H9 (cell line): ENCODE measurements at regions not wholly inside any gene's neighbourhood (a gene's known extent, or its start where the extent isn't known, plus 50 kb on each side); places are given as distances from the start of the nearest gene placed in this dataset.

Experiments used
- DNase-seq: peaks from one replicate; pipeline ENCODE4 v3.0.0-alpha.2; 2017
- H2AFZ ChIP-seq: one replicate; pipeline ENCODE4 v1.6.1; 2013; ENCODE audit warnings: mild to moderate bottlenecking, low read length, control low read depth, moderate library complexity
- H2AK5ac ChIP-seq: 2 replicates; pipeline ENCODE4 v1.6.1; 2013; ENCODE audit warnings: low read length, control low read depth, mixed read lengths; ENCODE audit not compliant: insufficient read length
- H2BK120ac ChIP-seq: one replicate; pipeline ENCODE4 v1.6.1; 2013; ENCODE audit warnings: low read depth, mild to moderate bottlenecking, low read length, control low read depth, inconsistent platforms; ENCODE audit not compliant: poor library complexity, severe bottlenecking
- H2BK12ac ChIP-seq: 2 replicates; pipeline ENCODE4 v1.6.1; 2013; ENCODE audit warnings: low read length, control low read depth, mixed read lengths, low read depth; ENCODE audit not compliant: insufficient read length
- H2BK15ac ChIP-seq: 2 replicates; pipeline ENCODE4 v1.6.1; 2013; ENCODE audit warnings: low read depth, low read length, control low read depth
- H2BK20ac ChIP-seq: one replicate; pipeline ENCODE4 v1.6.1; 2013; ENCODE audit warnings: low read depth, mild to moderate bottlenecking, low read length, control low read depth, inconsistent platforms; ENCODE audit not compliant: poor library complexity, severe bottlenecking
- H2BK5ac ChIP-seq: 2 replicates; pipeline ENCODE4 v1.6.1; 2013; ENCODE audit warnings: low read length, control low read depth, mixed read lengths; ENCODE audit not compliant: insufficient read length
- H3K14ac ChIP-seq: 2 replicates; pipeline ENCODE4 v1.6.1; 2013; ENCODE audit warnings: low read length, control low read depth; ENCODE audit not compliant: insufficient read depth
- H3K18ac ChIP-seq: 2 replicates; pipeline ENCODE4 v1.6.1; 2013; ENCODE audit warnings: low read depth, mild to moderate bottlenecking, mixed read lengths, low read length, control low read depth; ENCODE audit not compliant: insufficient read length
- H3K23ac ChIP-seq: 2 replicates; pipeline ENCODE4 v1.6.1; 2013; ENCODE audit warnings: low read length, control low read depth, mixed read lengths, low read depth; ENCODE audit not compliant: insufficient read length
- H3K23me2 ChIP-seq: 2 replicates; pipeline ENCODE4 v1.6.1; 2013; ENCODE audit warnings: low read depth, mild to moderate bottlenecking, mixed read lengths, low read length, control low read depth; ENCODE audit not compliant: insufficient read length, poor library complexity, severe bottlenecking
- H3K27ac ChIP-seq: 2 replicates; pipeline ENCODE4 v1.5.1; 2013; ENCODE audit warnings: low read length, control low read depth, mixed read lengths, low read depth; ENCODE audit not compliant: insufficient read length
- H3K27me3 ChIP-seq: 2 replicates; pipeline ENCODE4 v1.6.1; 2013; ENCODE audit warnings: low read length, control low read depth, inconsistent platforms; ENCODE audit not compliant: insufficient read depth
- H3K4ac ChIP-seq: 2 replicates; pipeline ENCODE4 v1.6.1; 2013; ENCODE audit warnings: low read depth, mild to moderate bottlenecking, control low read depth, inconsistent platforms, low read length, moderate library complexity
- H3K4me1 ChIP-seq: 2 replicates; pipeline ENCODE4 v1.6.1; 2013; ENCODE audit warnings: low read length, control low read depth, inconsistent platforms; ENCODE audit not compliant: insufficient read depth
- H3K4me2 ChIP-seq: 2 replicates; pipeline ENCODE4 v1.6.1; 2013; ENCODE audit warnings: low read length, control low read depth, mixed read lengths; ENCODE audit not compliant: insufficient read length, insufficient read depth
- H3K56ac ChIP-seq: 2 replicates; pipeline ENCODE4 v1.6.1; 2013; ENCODE audit warnings: low read depth, mild to moderate bottlenecking, mixed read lengths, low read length, control low read depth; ENCODE audit not compliant: insufficient read length
- H3K79me1 ChIP-seq: 2 replicates; pipeline ENCODE4 v1.6.1; 2013; ENCODE audit warnings: low read depth, mild to moderate bottlenecking, moderate library complexity, low read length, control low read depth, inconsistent platforms; ENCODE audit not compliant: insufficient read depth, poor library complexity, severe bottlenecking
- H3K79me2 ChIP-seq: 2 replicates; pipeline ENCODE4 v1.6.1; 2013; ENCODE audit warnings: low read length, control low read depth, inconsistent platforms; ENCODE audit not compliant: insufficient read depth
- H3K9ac ChIP-seq: 2 replicates; pipeline ENCODE4 v1.6.1; 2013; ENCODE audit warnings: low read length, control low read depth, mixed read lengths; ENCODE audit not compliant: insufficient read length; ENCODE audit errors: extremely low read depth
- H3K9me3 ChIP-seq: one replicate; pipeline ENCODE4 v1.6.1; 2013; ENCODE audit warnings: low read depth, low read length, inconsistent platforms; ENCODE audit not compliant: control insufficient read depth
- H3T11ph ChIP-seq: one replicate; pipeline ENCODE4 v1.6.1; 2013; ENCODE audit warnings: mild to moderate bottlenecking, low read length, control low read depth, inconsistent platforms
- H4K20me1 ChIP-seq: one replicate; pipeline ENCODE4 v1.6.1; 2013; ENCODE audit not compliant: control insufficient read depth, insufficient read length, insufficient read depth
- H4K5ac ChIP-seq: 2 replicates; pipeline ENCODE4 v1.6.1; 2013; ENCODE audit warnings: low read depth, mild to moderate bottlenecking, mixed read lengths, low read length, control low read depth; ENCODE audit not compliant: insufficient read length
- H4K8ac ChIP-seq: replicated peaks from 2 replicates; pipeline ENCODE4 v1.6.1; 2013; ENCODE audit warnings: low read length, control low read depth, mixed read lengths, low read depth; ENCODE audit not compliant: insufficient read length
- H4K91ac ChIP-seq: 2 replicates; pipeline ENCODE4 v1.6.1; 2013; ENCODE audit warnings: low read depth, mild to moderate bottlenecking, moderate library complexity, mixed read lengths, low read length, control low read depth; ENCODE audit not compliant: insufficient read length
- H3K27ac Mint-ChIP-seq, 3 experiments: 2 replicates in 2 of 3; 3 replicates in 1 of 3; pipeline ENCODE4 v1.8.0; 2020 to 2021; ENCODE audit warnings: mixed read lengths in 3 of 3, mild to moderate bottlenecking in 1 of 3, moderate library complexity in 1 of 3
- H3K27me3 Mint-ChIP-seq: 2 replicates; pipeline ENCODE4 v1.8.0; 2021; ENCODE audit warnings: low read depth, mild to moderate bottlenecking, moderate library complexity, mixed read lengths
- H3K36me3 Mint-ChIP-seq, 3 experiments: 2 replicates in 2 of 3; 3 replicates in 1 of 3; pipeline ENCODE4 v1.8.0; 2020 to 2021; ENCODE audit warnings: low read depth in 3 of 3, mixed read lengths in 3 of 3; ENCODE audit not compliant: insufficient read depth in 1 of 3
- H3K4me1 Mint-ChIP-seq, 2 experiments: 2 replicates each; pipeline ENCODE4 v1.8.0; 2020; ENCODE audit warnings: mixed read lengths in 2 of 2
- H3K4me3 Mint-ChIP-seq, 2 experiments: 2 replicates in 1 of 2; 3 replicates in 1 of 2; pipeline ENCODE4 v1.8.0; 2020 to 2021; ENCODE audit warnings: mild to moderate bottlenecking in 2 of 2, mixed read lengths in 2 of 2, moderate library complexity in 1 of 2
- H3K9me3 Mint-ChIP-seq, 2 experiments: 2 replicates in 1 of 2; 3 replicates in 1 of 2; pipeline ENCODE4 v1.8.0; 2020; ENCODE audit warnings: mild to moderate bottlenecking in 2 of 2, mixed read lengths in 2 of 2, moderate library complexity in 1 of 2
- WGBS: extraction: QIAGEN DNeasy Blood & Tissue Kit; methylation state at CpG from one replicate; pipeline ENCODE4 v1.1.7; 2013; ENCODE audit warnings: missing lambda C conversion rate, low lambda C conversion rate, mixed read lengths; ENCODE audit not compliant: insufficient read length; ENCODE audit errors: extremely low coverage; 5-methylcytosine and 5-hydroxymethylcytosine counted together
- TF ChIP-seq, protein P1 (sequence below): fragments of 200-600 bp; sonication (generic); conservative IDR thresholded peaks from 3 replicates; pipeline ENCODE4 v1.8.0; 2021; ENCODE audit warnings: antibody characterized with exemption, mild to moderate bottlenecking

DNA sequence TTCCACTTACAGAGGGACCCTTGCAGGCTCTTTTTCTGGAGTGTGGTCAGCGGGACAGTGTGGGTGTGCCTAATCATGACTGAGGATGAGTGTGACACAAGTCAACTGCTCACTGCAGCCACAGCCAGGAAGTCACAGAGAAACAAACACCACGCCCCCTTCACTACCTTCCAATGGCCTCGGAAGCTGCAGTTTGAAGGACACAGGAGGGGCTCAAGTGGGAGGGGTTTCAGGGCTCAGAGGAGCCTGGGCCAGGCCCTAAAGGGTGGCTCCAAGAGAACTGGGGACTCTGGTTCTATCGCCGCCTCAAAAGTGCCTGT, 116.2 kb upstream of the SDK2 start:
- Histone ChIP-seq H2AFZ (no peak overlapping the region), H2BK120ac (no peak overlapping the region), H3K79me1 (no peaks in the 10 kb centered on the region), H2AK5ac (no peak overlapping the region), H3K4ac (no peak overlapping the region), H2BK12ac (no peak overlapping the region), H2BK20ac (no peak overlapping the region), H3K4me1 (no peaks in the 10 kb centered on the region; the same call in 1 of the 2 replicates), H3K27ac (no peak overlapping the region), H3K14ac (no peak overlapping the region), H3K4me2 (peak overlapping the region; percentile 30), H3K23ac (no peak overlapping the region), H3K56ac (no peak overlapping the region), H4K5ac (no peak overlapping the region), H3K23me2 (no peaks in the 10 kb centered on the region), H3K27me3 (no peaks in the 10 kb centered on the region), H2BK15ac (no peak overlapping the region), H3K79me2 (no peaks in the 10 kb centered on the region), H3K9me3 (no peaks in the 10 kb centered on the region), H4K8ac (no peak overlapping the region), H4K20me1 (no peaks in the 10 kb centered on the region), H3K18ac (no peak overlapping the region), H3T11ph (no peak overlapping the region), H4K91ac (no peak overlapping the region), H2BK5ac (no peak overlapping the region), H3K9ac (no peak overlapping the region)
- WGBS, result no CpG with 5 or more reads among the region's 5 CpGs
- peak overlapping the region in 1 of 2 experiments; percentile 51; a peak in 1 of 5 replicates for H3K4me3 Mint-ChIP-seq
- peaks cover 21 to 30% of the 10 kb centered on the region in 2 experiments for H3K4me1 Mint-ChIP-seq
- no peak overlapping the region; a peak in 1 of 7 replicates for H3K27ac Mint-ChIP-seq
- no peaks in the 10 kb centered on the region for H3K9me3 Mint-ChIP-seq
- peak; percentile 93 for DNase-seq
- TF ChIP-seq, protein P1, sequence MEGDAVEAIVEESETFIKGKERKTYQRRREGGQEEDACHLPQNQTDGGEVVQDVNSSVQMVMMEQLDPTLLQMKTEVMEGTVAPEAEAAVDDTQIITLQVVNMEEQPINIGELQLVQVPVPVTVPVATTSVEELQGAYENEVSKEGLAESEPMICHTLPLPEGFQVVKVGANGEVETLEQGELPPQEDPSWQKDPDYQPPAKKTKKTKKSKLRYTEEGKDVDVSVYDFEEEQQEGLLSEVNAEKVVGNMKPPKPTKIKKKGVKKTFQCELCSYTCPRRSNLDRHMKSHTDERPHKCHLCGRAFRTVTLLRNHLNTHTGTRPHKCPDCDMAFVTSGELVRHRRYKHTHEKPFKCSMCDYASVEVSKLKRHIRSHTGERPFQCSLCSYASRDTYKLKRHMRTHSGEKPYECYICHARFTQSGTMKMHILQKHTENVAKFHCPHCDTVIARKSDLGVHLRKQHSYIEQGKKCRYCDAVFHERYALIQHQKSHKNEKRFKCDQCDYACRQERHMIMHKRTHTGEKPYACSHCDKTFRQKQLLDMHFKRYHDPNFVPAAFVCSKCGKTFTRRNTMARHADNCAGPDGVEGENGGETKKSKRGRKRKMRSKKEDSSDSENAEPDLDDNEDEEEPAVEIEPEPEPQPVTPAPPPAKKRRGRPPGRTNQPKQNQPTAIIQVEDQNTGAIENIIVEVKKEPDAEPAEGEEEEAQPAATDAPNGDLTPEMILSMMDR, result no peak
- H3K27me3 Mint-ChIP-seq, result peaks cover 9% of the 10 kb centered on the region
- no peaks in the 10 kb centered on the region for H3K36me3 Mint-ChIP-seq
